HepG2 (cell line): ENCODE measurements at regions not wholly inside any gene's neighbourhood (a gene's known extent, or its start where the extent isn't known, plus 50 kb on each side); places are given as distances from the start of the nearest gene placed in this dataset.

Experiments used
- AKNA ChIP-seq: sonication (generic); formaldehyde crosslinking; IDR thresholded peaks from 2 replicates; pipeline ENCODE4 v1.4.0; 2020; ENCODE audit warnings: missing genetic modification reagents, borderline replicate concordance
- CBX1 ChIP-seq: IDR thresholded peaks from one replicate; pipeline ENCODE4 v1.6.1; 2016; ENCODE audit warnings: antibody characterized with exemption, low read depth
- DPF2 ChIP-seq: sonication (generic); formaldehyde crosslinking; IDR thresholded peaks from 2 replicates; pipeline ENCODE4 v1.4.0; 2020; ENCODE audit warnings: mild to moderate bottlenecking, low read depth, missing genetic modification reagents, borderline replicate concordance
- KDM2A ChIP-seq: sonication (generic); formaldehyde crosslinking; IDR thresholded peaks from 2 replicates; pipeline ENCODE4 v1.4.0; 2020; ENCODE audit warnings: low read depth, missing genetic modification reagents, borderline replicate concordance
- MAX ChIP-seq: IDR thresholded peaks from 2 replicates; pipeline ENCODE4 v1.6.1; 2012; ENCODE audit warnings: inconsistent platforms
- PHF8 ChIP-seq: sonication (generic); formaldehyde crosslinking; IDR thresholded peaks from 2 replicates; pipeline ENCODE4 v1.5.0; 2020; ENCODE audit warnings: missing genetic modification reagents
- RXRB ChIP-seq: IDR thresholded peaks from 2 replicates; pipeline ENCODE4 v1.6.1; 2016; ENCODE audit warnings: borderline replicate concordance, missing genetic modification reagents, missing compliant biosample characterization
- SMAD1 ChIP-seq: sonication (generic); formaldehyde crosslinking; IDR thresholded peaks from 2 replicates; pipeline ENCODE4 v1.4.0; 2020; ENCODE audit warnings: missing genetic modification reagents, low read depth, mild to moderate bottlenecking, borderline replicate concordance
- SNAPC4 ChIP-seq: sonication (generic); formaldehyde crosslinking; IDR thresholded peaks from 2 replicates; pipeline ENCODE4 v1.4.0; 2020; ENCODE audit warnings: mild to moderate bottlenecking, missing genetic modification reagents
- SRF ChIP-seq: IDR thresholded peaks from 2 replicates; pipeline ENCODE4 v1.6.1; 2011; ENCODE audit warnings: mild to moderate bottlenecking, low read depth, low read length, moderate library complexity
- TSC22D2 ChIP-seq: sonication (generic); formaldehyde crosslinking; IDR thresholded peaks from 2 replicates; pipeline ENCODE4 v1.5.1; 2020; ENCODE audit warnings: missing genetic modification reagents, mild to moderate bottlenecking, borderline replicate concordance
- ZBTB7A ChIP-seq: sonication (generic); formaldehyde crosslinking; IDR thresholded peaks from 2 replicates; pipeline ENCODE4 v1.8.0; 2022; ENCODE audit warnings: mild to moderate bottlenecking, missing genetic modification reagents
- ZKSCAN5 ChIP-seq: sonication (generic); formaldehyde crosslinking; IDR thresholded peaks from 2 replicates; pipeline ENCODE4 v1.5.1; 2020; ENCODE audit warnings: mild to moderate bottlenecking, missing genetic modification reagents
- ZMYM2 ChIP-seq: sonication (generic); formaldehyde crosslinking; IDR thresholded peaks from 2 replicates; pipeline ENCODE4 v1.8.0; 2022; ENCODE audit warnings: mild to moderate bottlenecking, missing genetic modification reagents
- ZNF136 ChIP-seq: sonication (generic); formaldehyde crosslinking; IDR thresholded peaks from 2 replicates; pipeline ENCODE4 v1.8.1; 2022; ENCODE audit warnings: low read depth, mild to moderate bottlenecking, moderate library complexity, missing genetic modification reagents
- ZNF362 ChIP-seq: sonication (generic); formaldehyde crosslinking; IDR thresholded peaks from 2 replicates; pipeline ENCODE4 v1.4.0; 2020; ENCODE audit warnings: missing genetic modification reagents, mild to moderate bottlenecking, borderline replicate concordance
- ZNF468 ChIP-seq: sonication (generic); formaldehyde crosslinking; IDR thresholded peaks from 2 replicates; pipeline ENCODE4 v1.8.0; 2022; ENCODE audit warnings: mild to moderate bottlenecking, moderate library complexity, missing genetic modification reagents
- ZNF619 ChIP-seq: sonication (generic); formaldehyde crosslinking; IDR thresholded peaks from 2 replicates; pipeline ENCODE4 v1.4.0; 2020; ENCODE audit warnings: mild to moderate bottlenecking, missing genetic modification reagents
- ZNF639 ChIP-seq: conservative IDR thresholded peaks from 2 replicates; pipeline ENCODE4 v1.6.1; 2018; ENCODE audit warnings: missing genetic modification reagents

GRCh38 chr1:113018911-113019310 lies 54.1 kb upstream of the LRIG2 start (continued):
- TF ChIP-seq SNAPC4 (CRISPR knock-in tag), result no peak
- TF ChIP-seq RXRB (CRISPR knock-in tag), result peak; percentile 79; the same call in 1 of the 2 replicates
- TF ChIP-seq ZBTB7A (CRISPR knock-in tag), result no peak
- TF ChIP-seq ZKSCAN5 (CRISPR knock-in tag), result no peak
- no peak for TF ChIP-seq SRF
- TF ChIP-seq KDM2A (CRISPR knock-in tag), result no peak
- no peak for TF ChIP-seq SMAD1 (CRISPR knock-in tag)
- no peak for TF ChIP-seq TSC22D2 (CRISPR knock-in tag)
- no peak for TF ChIP-seq AKNA
- TF ChIP-seq ZNF619 (CRISPR knock-in tag), result no peak
- no peak for TF ChIP-seq ZNF468 (CRISPR knock-in tag)
- TF ChIP-seq ZNF136, result no peak
- TF ChIP-seq MAX, result no peak
- no peak for TF ChIP-seq CBX1
- no peak for TF ChIP-seq PHF8
- no peak for TF ChIP-seq ZMYM2 (CRISPR knock-in tag)
- TF ChIP-seq ZNF362 (CRISPR knock-in tag), result peak; percentile 77; the same call in 1 of the 2 replicates
- TF ChIP-seq DPF2 (CRISPR knock-in tag), result peak; percentile 42
- no peak for TF ChIP-seq ZNF639
